ENCODE measurements at regions not wholly inside any gene's neighbourhood (a gene's known extent, or its start where the extent isn't known, plus 50 kb on each side); places are given as distances from the start of the nearest gene placed in this dataset.

DNA sequence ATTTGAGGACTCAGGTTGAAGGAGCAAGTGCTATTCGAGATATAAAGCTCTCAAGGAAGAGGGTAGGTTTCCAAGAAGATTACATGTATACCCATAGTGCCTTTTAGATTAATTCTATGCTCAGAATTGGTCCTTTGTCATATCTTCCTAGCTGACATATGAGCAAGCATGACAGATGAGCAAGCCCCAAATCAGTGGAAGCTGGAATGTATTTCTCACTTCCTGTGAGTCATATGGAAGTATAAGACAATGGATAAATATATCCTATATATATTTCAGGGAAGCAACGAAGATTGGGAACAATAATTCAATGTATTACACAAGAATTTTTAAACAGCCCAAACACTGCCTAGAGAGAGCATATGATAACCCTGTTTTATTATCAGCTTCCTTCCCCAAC, 674.1 kb upstream of the ATXN7L3B start (continued):
- TF ChIP-seq TAF7 (optimal IDR thresholded peaks at IDR 0.05; ENCODE audit: borderline replicate concordance, low read depth, low read length) = no peak

DNA sequence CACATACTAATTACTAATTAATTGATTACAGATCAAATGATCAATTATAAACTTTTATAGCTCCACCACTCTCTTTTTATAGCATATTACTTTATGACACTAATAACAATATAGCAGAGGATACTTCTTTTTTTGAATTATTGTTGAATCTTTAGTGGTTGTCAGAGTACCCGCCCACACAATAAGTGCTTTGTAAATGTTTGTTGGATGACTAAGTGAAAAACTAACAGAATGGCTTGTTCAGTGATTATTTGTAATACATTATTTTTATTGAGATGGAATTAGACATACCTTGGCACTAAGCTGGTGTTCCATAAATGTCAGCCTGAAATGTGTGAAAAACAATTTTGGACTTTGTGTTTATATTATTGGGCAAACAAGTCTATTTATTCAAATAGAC, 670.5 kb upstream of the ATXN7L3B start:
- no peaks in the 10 kb centered on the region for H3K4me1 ChIP-seq (replicated peaks in 1 of 4; ENCODE audit: control insufficient read depth in 3 of 4, insufficient read depth in 4 of 4, low read length in 3 of 4)
- DNase-seq (ENCODE audit: low read depth in 1 of 2, low spot score in 2 of 2) (no peak), FAIRE-seq (no peak)
- H2AK5ac ChIP-seq (ENCODE audit: low read depth, low read length) = no peak overlapping the region
- no peak overlapping the region for H4K8ac ChIP-seq (ENCODE audit: extremely low read depth, insufficient read depth, low read length)
- ChIA-PET CTCF (ENCODE audit: partially characterized antibody) (no interaction called here), POLR2A (ENCODE audit: partially characterized antibody) (no interaction called here)
- H2BK20ac ChIP-seq (ENCODE audit: low read length) = no peak overlapping the region
- no peak overlapping the region for H2BK120ac ChIP-seq (replicated peaks; ENCODE audit: low read depth, low read length)
- H3K4me2 ChIP-seq (ENCODE audit: insufficient read depth in 1 of 2, low read depth in 2 of 2, low read length in 2 of 2) = no peak overlapping the region
- no peak overlapping the region for H2BK15ac ChIP-seq (ENCODE audit: low read length)
- no peak overlapping the region for H3K18ac ChIP-seq (ENCODE audit: extremely low read depth, low read length)
- no peak overlapping the region for H4K5ac ChIP-seq (ENCODE audit: insufficient read length, low read depth, low read length)
- no peak overlapping the region for H3K4me3 ChIP-seq (ENCODE audit: extremely low read depth in 1 of 4, insufficient read depth in 2 of 4, low read depth in 3 of 4, low read length in 4 of 4)
- no peak overlapping the region; the same call in 1 of the 2 replicates for H2AFZ ChIP-seq (ENCODE audit: low read length)
- no peak overlapping the region for H3K56ac ChIP-seq (replicated peaks; ENCODE audit: insufficient read length, low read depth, low read length)
- no peak for TF ChIP-seq HDAC2 (IDR thresholded peaks at IDR 0.05; ENCODE audit: borderline replicate concordance in 1 of 2, low read depth in 2 of 2, low read length in 2 of 2)
- no peak for TF ChIP-seq TCF12 (IDR thresholded peaks at IDR 0.05; ENCODE audit: low read depth, low read length)
- no peak for TF ChIP-seq SUZ12 (IDR thresholded peaks at IDR 0.05; ENCODE audit: low read length)
- no peaks in the 10 kb centered on the region for H3K79me2 ChIP-seq (ENCODE audit: control insufficient read depth in 1 of 2, insufficient read depth in 2 of 2, low read length in 2 of 2)
- no peaks in the 10 kb centered on the region for H4K20me1 ChIP-seq (replicated peaks in 1 of 2; ENCODE audit: control insufficient read depth in 1 of 2, insufficient read depth in 2 of 2, low read length in 2 of 2)
- no peak overlapping the region for H3K4ac ChIP-seq (replicated peaks; ENCODE audit: insufficient read length, low read depth, low read length)
- no peaks in the 10 kb centered on the region for H3K36me3 ChIP-seq (ENCODE audit: control insufficient read depth in 2 of 4, insufficient read depth in 4 of 4, low read length in 3 of 4)
- 86% methylated on average over 1 of the region's 1 CpG; no CpG with 5 or more reads in 1 of the 2 experiments for WGBS, 2 experiments (ENCODE audit: extremely low coverage in 1 of 2, insufficient coverage in 1 of 2, insufficient read length in 1 of 2, insufficient replicate concordance in 2 of 2, low coverage in 1 of 2, low lambda C conversion rate in 2 of 2, missing lambda C conversion rate in 1 of 2)
- H2BK12ac ChIP-seq (ENCODE audit: low read depth, low read length) = no peak overlapping the region
- H3K14ac ChIP-seq (ENCODE audit: insufficient read length) = no peak overlapping the region
- no peaks in the 10 kb centered on the region for H3K27me3 ChIP-seq (replicated peaks in 1 of 4; ENCODE audit: control insufficient read depth in 3 of 4, extremely low read depth in 1 of 4, insufficient read depth in 3 of 4, low read length in 3 of 4)
- H3K9ac ChIP-seq (replicated peaks in 1 of 4; ENCODE audit: extremely low read depth in 1 of 4, low read depth in 3 of 4, low read length in 3 of 4) = no peak overlapping the region
- no peak overlapping the region for H2BK5ac ChIP-seq (ENCODE audit: low read depth, low read length)
- no peaks in the 10 kb centered on the region for H3K23me2 ChIP-seq (ENCODE audit: low read depth, low read length)
- H4K91ac ChIP-seq (replicated peaks; ENCODE audit: insufficient read length, low read length) = no peak overlapping the region
- no peaks in the 10 kb centered on the region for H3K9me3 ChIP-seq (ENCODE audit: insufficient read depth in 2 of 2, low read depth in 1 of 2, low read length in 1 of 2)
- no peak overlapping the region for H3K23ac ChIP-seq (ENCODE audit: insufficient read length)
- H3K27ac ChIP-seq (ENCODE audit: low read depth, low read length) = no peak overlapping the region
- no peaks in the 10 kb centered on the region for H3K79me1 ChIP-seq (ENCODE audit: low read depth, low read length)

Data from H1 (cell line).